OCI-LY3 (cell line): ENCODE measurements at regions not wholly inside any gene's neighbourhood (a gene's known extent, or its start where the extent isn't known, plus 50 kb on each side); places are given as distances from the start of the nearest gene placed in this dataset.
A peak's percentile ranks its signal among the peaks of the same experiment; 100 is the strongest.

Experiments
- H2AFZ ChIP-seq: fragments of 200-600, 300-600 bp; shearing (Covaris generic); 2 replicates; pipeline ENCODE4 v1.6.0; 2014; ENCODE audit warnings: antibody characterized with exemption, low read depth, low read length
- H3K27ac ChIP-seq: fragments of 200-600, 300-600 bp; sonication (generic); 2 replicates; pipeline ENCODE4 v1.5.1; 2014; ENCODE audit warnings: mild to moderate bottlenecking, low read length, moderate library complexity, mixed read lengths
- H3K27me3 ChIP-seq: fragments of 200-600, 300-600 bp; sonication (generic); 2 replicates; pipeline ENCODE4 v1.6.1; 2014; ENCODE audit warnings: low read depth, low read length, mixed read lengths
- H3K36me3 ChIP-seq: fragments of 200-600, 300-600 bp; sonication (generic); replicated peaks from 2 replicates; pipeline ENCODE3; 2014; ENCODE audit warnings: low read depth, low read length, mixed read lengths
- H3K4me1 ChIP-seq: fragments of 300-600, 200-600 bp; sonication (generic); 2 replicates; pipeline ENCODE4 v1.6.1; 2014; ENCODE audit warnings: low read length, mixed read lengths
- H3K4me2 ChIP-seq: fragments of 200-600, 300-600 bp; sonication (generic); 2 replicates; pipeline ENCODE4 v1.6.1; 2014; ENCODE audit warnings: low read length, mixed read lengths
- H3K4me3 ChIP-seq: fragments of 300-600, 200-600 bp; sonication (generic); 2 replicates; pipeline ENCODE4 v1.5.1; 2014; ENCODE audit warnings: antibody characterized with exemption, mild to moderate bottlenecking, low read length, moderate library complexity
- H3K79me2 ChIP-seq: fragments of 300-600, 200-600 bp; shearing (Covaris generic); 2 replicates; pipeline ENCODE4 v1.6.1; 2014; ENCODE audit warnings: mild to moderate bottlenecking, low read length, mixed read lengths
- H3K9ac ChIP-seq: fragments of 300-600, 200-600 bp; shearing (Covaris generic); 2 replicates; pipeline ENCODE4 v1.6.0; 2014; ENCODE audit warnings: mild to moderate bottlenecking, low read length, moderate library complexity
- H3K9me3 ChIP-seq: fragments of 200-600, 300-600 bp; shearing (Covaris generic); 2 replicates; pipeline ENCODE4 v1.6.1; 2014; ENCODE audit warnings: low read length, mixed read lengths; ENCODE audit not compliant: insufficient read depth
- H4K20me1 ChIP-seq: fragments of 200-600, 300-600 bp; sonication (generic); 2 replicates; pipeline ENCODE4 v1.6.1; 2016; ENCODE audit warnings: low read length, mixed read lengths; ENCODE audit not compliant: insufficient read depth
- CTCF ChIP-seq: fragments of 200-600, 300-600 bp; sonication (generic); IDR thresholded peaks from 2 replicates; pipeline ENCODE4 v1.5.1; 2014; ENCODE audit warnings: antibody characterized with exemption, low read length, low read depth
- EZH2phosphoT487 ChIP-seq: fragments of 200-600 bp; shearing (Covaris generic); IDR thresholded peaks from 2 replicates; pipeline ENCODE4 v1.6.1; 2018; ENCODE audit warnings: antibody characterized with exemption, mixed run types, low read depth

- Histone ChIP-seq H3K79me2 (no peaks in the 10 kb centered on the region), H2AFZ (no peak overlapping the region), H3K9me3 (no peaks in the 10 kb centered on the region), H3K9ac (no peak overlapping the region), H3K4me1 (no peaks in the 10 kb centered on the region), H3K27ac (no peak overlapping the region), H4K20me1 (no peaks in the 10 kb centered on the region), H3K36me3 (no peaks in the 10 kb centered on the region), H3K27me3 (peaks cover 5% of the 10 kb centered on the region), H3K4me2 (no peak overlapping the region), H3K4me3 (no peak overlapping the region)
- TF ChIP-seq EZH2phosphoT487 (no peak), CTCF (no peak)
Measured at GRCh38 chr5:88144219-88145001, 124.2 kb downstream of the TMEM161B start.

DNA sequence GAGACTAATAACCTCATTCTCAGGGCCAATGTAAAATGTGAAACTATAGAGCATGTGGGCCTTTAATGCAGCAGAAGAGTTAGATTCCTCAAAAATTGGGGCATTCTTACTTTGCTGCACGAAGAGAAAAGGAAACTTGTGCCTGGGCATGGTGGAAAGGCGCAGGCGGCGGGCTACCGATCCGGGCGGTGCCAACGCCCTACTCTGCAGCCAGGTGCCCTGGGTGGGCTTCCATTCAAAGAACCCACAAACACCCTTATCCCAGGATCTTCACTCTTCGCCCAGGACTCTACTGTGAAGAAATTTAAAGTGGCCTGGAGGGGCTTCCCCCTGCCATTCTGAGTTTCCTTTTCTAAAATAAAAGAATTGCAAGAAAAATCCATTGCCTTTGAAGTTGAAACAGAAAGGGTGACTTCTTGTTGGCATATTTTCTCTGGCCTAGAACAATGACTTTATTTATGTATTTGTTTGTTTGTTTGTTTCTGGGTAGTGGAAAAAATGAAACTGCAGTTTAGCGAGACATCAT, 124.9 kb downstream of the TMEM161B start:
- no peak overlapping the region for H2AFZ ChIP-seq
- TF ChIP-seq CTCF (no peak), EZH2phosphoT487 (no peak)
- H3K9ac ChIP-seq: no peak overlapping the region
- no peak overlapping the region for H3K4me3 ChIP-seq
- no peak overlapping the region for H3K4me2 ChIP-seq
- H3K4me1 ChIP-seq: no peaks in the 10 kb centered on the region
- no peaks in the 10 kb centered on the region for H3K79me2 ChIP-seq
- H3K27me3 ChIP-seq: peaks cover 5% of the 10 kb centered on the region
- H3K27ac ChIP-seq: no peak overlapping the region
- no peaks in the 10 kb centered on the region for H3K9me3 ChIP-seq
- H3K36me3 ChIP-seq: no peaks in the 10 kb centered on the region
- no peaks in the 10 kb centered on the region for H4K20me1 ChIP-seq

GRCh38 chr5:88142886-88143692, 125.6 kb downstream of the TMEM161B start:
- Histone ChIP-seq H4K20me1 (no peaks in the 10 kb centered on the region), H3K79me2 (no peaks in the 10 kb centered on the region), H3K36me3 (no peaks in the 10 kb centered on the region), H3K27ac (no peak overlapping the region), H3K9me3 (no peaks in the 10 kb centered on the region), H3K4me2 (peak overlapping the region; percentile 99), H3K4me1 (no peaks in the 10 kb centered on the region), H3K27me3 (peaks cover 5% of the 10 kb centered on the region), H3K4me3 (no peak overlapping the region; the same call in 1 of the 2 replicates), H3K9ac (no peak overlapping the region), H2AFZ (no peak overlapping the region)
- TF ChIP-seq CTCF (no peak), EZH2phosphoT487 (no peak)

GRCh38 chr5:88142636-88142885, 126.1 kb downstream of the TMEM161B start:
- peak overlapping the region; percentile 88 for H3K4me3 ChIP-seq
- no peak for TF ChIP-seq EZH2phosphoT487
- no peak for TF ChIP-seq CTCF
- H3K27me3 ChIP-seq: peaks cover 5% of the 10 kb centered on the region
- no peaks in the 10 kb centered on the region for H3K36me3 ChIP-seq
- H3K9ac ChIP-seq: peak overlapping the region; percentile 51
- H2AFZ ChIP-seq: peak overlapping the region; percentile 92
- H3K27ac ChIP-seq: no peak overlapping the region
- no peaks in the 10 kb centered on the region for H3K79me2 ChIP-seq
- H4K20me1 ChIP-seq: no peaks in the 10 kb centered on the region
- H3K9me3 ChIP-seq: no peaks in the 10 kb centered on the region
- H3K4me1 ChIP-seq: no peaks in the 10 kb centered on the region
- peak overlapping the region; percentile 99 for H3K4me2 ChIP-seq
